SW 1271 (cell line): ENCODE measurements at regions not wholly inside any gene's neighbourhood (a gene's known extent, or its start where the extent isn't known, plus 50 kb on each side); places are given as distances from the start of the nearest gene placed in this dataset.

Experiments
- DNase-seq, 2 experiments: peaks; one replicate each; lab custom pipeline; 2025; lab: John Stamatoyannopoulos, UW

DNA sequence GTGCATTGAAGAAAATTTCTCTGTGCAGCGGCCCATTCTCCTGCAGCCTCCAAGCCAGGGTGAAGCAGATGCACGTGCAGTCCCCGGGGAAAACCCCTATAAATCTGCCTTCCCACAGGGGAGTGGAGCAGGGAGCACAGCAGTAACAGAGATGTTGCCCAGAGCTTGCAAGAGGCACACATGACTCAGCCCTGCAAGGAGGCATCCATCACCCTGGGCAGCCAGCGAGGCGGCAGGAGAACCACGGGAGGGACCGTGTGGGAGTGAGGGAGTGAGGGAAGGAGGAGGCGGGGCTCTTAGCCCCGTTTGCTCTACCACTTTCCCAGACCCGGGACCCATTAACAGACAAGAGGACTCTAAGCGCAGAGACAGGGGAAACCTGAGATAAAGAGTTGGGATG lies 96.2 kb upstream of the ARAP3 start:
- DNase-seq: no peak

DNA sequence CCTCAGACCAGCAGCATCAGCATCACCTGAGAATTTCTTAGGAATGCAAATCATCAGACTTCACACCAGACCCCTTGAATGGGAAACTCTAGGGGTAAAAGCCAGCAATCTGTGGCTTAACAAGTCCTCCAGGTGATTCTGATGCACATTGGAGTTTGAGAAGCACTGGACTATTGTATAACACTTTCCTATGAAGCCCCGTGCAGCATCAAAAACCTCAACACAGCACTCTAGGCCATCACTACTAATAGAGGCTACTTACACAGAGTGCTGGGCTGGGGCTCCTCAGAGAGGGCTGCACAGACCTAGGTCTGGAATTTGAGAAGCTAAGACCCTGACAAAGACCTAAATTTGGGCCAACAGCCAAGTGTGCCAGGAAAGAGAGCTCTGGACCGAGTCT lies 95.7 kb upstream of the ARAP3 start:
- no peak for DNase-seq

DNA sequence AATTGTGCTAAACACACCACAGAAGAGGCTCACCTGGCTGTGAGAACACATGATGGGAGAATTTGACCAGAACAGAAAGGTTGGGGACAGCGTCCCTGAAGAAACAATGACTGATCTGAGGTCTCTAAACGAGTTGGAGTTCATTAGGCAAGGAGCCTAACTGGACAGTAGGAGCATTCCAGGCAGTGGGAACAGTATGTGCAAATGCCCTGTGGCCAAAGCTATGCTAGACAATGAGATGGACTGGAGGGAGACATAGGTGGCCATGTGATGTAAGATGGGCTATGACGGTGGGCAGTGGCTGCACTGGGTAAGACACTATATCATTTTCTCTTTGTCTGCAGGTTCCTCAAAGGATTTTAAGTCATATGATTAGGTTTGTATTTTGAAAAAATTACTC lies 95.1 kb upstream of the ARAP3 start:
- no peak for DNase-seq

DNA sequence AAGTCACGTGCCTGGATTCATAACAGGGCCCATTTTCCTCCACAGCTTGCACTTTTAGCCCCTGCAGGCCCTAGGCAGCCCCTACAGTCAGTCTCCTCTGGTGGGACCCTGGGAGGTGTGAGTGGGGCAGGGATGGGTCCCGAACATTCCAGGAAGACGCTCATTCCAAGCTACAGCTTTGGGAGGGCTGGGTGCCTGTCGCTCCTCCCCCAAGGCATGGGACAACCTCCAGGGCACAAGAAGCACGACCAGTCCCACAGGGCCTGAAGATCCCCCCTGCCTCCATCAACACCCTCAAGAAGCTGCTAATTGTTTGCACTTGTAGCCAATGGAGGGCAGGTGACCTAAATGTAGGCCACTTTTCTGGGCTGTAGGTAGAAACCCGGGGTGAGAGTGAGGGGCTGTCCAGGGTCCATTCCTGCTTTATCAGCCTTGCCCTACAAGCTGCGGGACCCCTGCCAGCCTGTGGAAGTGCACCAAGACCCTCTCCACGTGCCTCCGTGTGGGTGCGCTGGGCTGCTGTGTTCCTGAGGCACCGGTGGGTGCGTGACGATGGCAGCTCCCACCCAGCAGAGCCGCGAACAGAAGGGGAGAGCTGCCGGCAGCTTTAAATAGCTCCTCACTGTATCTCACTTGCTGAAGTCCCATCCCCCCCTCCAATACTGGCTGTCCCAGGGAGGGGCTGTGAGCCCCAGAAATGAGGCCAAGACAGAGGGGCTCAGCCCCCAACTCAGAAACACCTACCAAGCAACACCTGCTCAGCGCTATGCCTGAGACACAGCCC lies 91.9 kb upstream of the ARAP3 start:
- DNase-seq: no peak

DNA sequence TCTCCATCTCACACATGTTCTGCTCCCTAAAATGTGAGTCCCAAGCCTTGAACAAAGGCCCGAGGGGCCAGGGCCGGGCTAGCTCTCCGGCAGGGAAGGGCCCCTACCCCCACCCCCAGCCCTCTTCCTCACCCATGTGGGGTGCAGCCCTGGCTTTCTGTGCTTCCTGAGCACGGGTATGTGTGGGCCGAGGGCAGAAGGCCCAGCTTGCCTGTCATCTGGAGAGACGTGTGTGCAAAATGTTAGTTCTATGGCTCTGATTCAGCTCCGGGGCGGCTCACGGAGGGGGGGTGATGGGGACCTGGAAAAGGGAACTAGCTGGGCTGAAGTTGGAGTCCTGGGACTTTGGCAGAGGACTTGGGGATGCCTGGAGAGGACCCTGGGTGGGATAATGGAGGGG lies 90.3 kb upstream of the ARAP3 start:
- DNase-seq: no peak

DNA sequence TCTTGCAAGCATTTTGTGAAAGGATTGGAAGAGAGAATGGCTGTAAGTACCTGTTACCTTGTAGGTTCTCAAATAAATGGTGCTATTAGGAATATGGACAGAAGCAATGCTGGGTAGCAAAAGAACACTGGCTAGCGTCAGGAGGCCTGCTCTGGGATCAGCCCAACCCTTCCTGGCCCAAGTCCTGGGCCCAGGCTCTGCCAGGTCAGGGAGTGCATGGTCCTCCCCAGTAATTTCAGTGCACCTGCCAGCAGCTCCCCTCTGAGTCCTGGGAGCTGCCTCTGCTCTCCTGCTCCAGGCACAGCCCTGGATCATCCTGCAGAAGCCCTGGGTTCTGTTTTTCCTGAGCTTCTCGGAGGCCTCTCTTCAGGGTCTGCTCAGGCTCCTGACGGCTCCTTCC lies 89.5 kb upstream of the ARAP3 start:
- no peak for DNase-seq

DNA sequence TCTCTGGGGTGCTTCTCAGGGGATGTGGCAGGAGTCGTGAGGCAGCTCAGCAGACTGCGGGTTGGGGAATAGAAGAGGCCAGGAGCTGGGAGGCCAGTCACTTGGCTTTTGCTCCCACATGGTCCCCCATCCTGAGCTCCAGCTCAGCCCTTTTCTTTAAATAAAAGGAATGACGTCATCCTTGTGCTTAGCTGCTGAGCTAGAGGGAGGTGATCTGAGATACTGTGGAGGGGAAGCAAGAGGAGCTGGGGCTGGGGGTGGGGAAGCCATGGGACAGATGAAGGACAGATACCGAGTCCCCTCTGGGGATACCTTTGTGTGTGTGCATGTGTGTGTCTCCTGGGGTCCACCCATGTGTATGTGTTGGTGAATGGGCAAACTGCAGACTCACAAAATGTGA lies 89.0 kb upstream of the ARAP3 start:
- no peak for DNase-seq

DNA sequence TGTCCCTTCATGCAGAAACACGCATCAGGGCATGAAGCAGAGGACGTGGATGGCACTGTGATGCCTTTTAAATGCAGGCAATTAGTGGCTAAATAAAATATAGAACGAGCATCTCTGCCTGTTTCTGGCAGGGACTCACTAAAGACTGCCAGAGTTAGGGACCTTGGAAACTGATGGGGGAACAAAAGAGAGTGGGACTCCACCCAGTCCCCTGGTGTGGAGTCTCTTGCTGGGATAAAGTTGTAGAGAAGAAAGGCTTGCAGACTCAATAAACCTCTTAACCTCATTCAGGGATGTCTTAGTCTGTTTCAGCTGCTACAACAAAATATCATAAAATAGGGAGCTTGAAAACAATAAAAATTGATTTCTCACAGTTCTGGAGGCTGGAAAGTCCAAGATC lies 87.6 kb upstream of the ARAP3 start:
- DNase-seq: no peak

DNA sequence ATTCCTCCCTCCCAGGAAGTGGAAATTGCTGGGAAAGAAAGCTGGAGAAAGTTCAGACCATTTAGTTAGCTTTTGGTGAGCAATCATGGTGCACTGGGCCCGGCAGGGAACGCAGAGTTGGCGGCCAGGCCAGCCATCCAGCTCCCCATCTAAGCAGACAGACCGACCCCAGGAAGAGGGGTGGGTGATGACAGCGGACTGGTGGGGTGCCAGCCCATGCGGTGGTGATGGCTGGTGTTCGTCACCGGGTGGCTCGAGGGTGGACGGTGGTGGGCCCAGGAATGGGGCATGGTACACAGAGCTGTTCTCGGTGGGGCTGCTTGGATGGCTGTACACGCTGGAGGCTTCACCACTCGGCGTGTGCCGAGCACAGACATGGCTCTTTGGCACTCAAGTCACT lies 85.6 kb upstream of the ARAP3 start:
- no peak for DNase-seq

DNA sequence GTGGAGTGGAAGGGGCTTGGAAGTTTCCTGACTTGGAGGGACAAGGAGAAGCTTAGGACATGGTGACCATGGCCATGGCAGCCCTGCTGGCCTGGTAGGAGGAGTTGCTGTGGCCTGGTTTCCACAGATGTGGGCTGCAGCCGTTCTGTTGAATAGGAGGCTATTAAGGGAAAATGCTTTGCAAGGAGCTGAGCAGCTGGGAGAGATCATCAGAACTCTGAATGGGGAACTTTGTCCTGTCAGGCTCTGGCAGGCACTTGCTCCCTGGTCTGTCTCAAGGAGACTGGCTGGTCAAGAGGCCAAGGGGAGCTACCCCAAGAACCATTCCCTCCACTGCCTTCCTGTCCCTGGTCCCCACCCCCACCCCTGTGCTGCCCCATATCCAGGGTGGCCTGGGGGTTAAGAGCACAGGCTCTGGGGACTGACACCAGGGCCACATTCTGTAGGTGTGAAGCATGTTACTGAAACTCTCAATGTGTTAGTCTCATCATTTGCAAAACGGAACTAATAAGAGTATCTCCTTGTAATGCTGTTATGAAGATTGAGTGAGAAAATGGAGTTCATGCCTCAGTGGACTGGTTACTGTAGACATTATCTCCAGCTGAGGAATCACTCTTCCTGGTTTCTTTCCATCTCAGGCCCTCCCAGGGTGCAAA lies 84.0 kb upstream of the ARAP3 start:
- DNase-seq: no peak

DNA sequence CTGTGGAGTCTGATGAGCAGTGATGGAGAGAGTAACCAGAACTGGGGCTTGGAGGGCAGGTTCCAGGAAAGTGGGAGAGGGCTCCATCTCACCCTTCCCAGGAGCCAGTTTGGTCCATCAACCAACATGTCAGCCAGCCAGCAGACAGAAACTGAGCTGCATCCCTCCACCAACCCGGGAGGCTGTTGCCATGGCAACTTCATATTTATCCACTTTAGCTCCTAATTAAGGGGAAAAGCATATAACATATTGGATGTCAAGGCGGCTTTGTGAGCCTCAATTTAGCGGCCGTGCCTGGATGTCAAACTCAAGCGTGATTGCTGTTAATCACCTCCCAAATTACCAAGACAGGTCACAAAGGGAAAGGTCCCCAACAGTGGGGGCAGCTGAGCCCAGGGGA lies 81.5 kb upstream of the ARAP3 start:
- DNase-seq: no peak

DNA sequence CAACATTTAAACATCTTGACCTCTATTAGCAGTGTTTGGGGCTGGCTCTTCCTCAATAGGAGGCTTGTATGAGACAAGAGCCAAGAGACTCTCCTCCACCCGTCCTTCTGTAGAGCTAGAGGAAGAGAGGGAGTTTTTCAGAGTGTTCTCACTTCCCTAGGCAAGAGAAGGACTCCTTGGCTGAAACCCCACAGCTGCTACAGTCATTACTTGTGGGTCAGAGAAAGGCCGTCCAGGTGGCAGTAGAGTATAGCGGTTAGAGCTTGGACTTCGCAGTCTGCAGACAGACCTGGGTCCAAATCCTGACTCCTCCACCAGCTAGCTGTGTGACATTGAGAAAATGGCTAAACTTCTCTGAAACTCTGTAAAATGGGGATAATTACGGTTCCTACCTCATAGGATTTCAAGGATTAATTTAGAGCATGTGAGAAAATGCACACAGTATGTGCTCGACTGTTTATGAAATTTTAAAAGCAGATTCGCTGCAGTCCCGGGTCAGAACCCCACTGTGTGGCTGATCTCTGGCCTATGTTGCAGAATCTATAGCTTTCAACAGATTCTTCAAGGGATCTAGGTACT lies 80.8 kb upstream of the ARAP3 start:
- DNase-seq: no peak

DNA sequence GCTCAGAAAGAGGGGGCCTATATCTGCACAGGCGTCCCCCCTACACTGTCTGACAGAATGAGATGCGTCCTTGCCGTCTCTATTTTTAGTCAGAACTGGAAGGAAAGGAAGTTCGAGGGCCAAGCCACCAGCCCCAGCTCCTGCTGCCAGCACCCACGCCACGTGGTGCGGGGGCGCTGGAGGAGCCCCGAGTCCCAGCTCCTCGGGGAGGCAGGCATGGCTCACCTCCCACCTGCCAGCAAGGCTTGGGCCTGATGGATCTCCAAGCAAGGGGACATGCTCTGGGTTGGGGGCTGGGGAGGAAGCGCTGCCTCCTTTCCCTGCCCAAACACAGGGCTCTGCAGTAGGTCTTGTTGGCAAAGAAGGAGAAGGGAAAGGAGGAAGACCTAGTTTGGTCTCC lies 80.3 kb upstream of the ARAP3 start:
- no peak for DNase-seq

DNA sequence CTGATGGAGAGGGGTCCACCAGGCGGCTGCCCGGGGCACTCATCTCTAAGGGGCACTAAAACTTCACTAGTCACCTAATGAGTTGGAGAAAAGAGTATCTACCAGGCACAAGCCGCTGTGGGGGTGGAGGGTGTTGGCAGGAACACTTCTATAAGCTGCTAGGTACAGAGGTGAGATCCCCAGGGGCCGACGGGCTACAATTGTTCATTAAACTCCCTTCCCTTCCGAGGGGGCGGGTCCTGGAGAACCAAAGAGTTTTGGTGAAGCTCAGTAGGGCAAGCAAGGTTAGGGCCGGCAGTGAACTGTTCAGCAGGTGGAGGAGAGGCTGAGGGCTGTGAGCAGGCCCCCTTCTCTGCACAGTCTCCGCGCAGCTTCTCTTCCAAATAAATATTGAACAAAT lies 78.7 kb upstream of the ARAP3 start:
- DNase-seq: no peak

DNA sequence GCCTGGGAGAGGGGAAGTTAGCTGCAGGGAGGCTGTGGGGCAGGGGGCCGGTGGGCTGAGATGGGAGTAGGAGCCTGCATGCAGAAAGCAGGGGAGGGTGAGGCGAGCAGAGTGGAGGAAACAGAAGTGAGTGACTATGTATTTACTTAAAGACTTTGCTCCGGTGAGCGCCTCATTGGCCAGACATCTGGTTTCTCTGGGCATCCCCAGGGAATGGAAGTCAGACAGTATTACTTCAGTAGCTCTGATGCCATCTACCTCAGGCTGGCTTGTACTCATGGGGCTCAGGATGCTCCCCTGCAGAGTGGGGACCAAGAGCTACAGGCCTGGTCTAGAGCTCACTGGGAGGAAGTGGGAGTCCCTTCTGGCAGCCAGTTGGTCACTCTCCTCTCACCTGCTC lies 78.2 kb upstream of the ARAP3 start:
- no peak for DNase-seq

DNA sequence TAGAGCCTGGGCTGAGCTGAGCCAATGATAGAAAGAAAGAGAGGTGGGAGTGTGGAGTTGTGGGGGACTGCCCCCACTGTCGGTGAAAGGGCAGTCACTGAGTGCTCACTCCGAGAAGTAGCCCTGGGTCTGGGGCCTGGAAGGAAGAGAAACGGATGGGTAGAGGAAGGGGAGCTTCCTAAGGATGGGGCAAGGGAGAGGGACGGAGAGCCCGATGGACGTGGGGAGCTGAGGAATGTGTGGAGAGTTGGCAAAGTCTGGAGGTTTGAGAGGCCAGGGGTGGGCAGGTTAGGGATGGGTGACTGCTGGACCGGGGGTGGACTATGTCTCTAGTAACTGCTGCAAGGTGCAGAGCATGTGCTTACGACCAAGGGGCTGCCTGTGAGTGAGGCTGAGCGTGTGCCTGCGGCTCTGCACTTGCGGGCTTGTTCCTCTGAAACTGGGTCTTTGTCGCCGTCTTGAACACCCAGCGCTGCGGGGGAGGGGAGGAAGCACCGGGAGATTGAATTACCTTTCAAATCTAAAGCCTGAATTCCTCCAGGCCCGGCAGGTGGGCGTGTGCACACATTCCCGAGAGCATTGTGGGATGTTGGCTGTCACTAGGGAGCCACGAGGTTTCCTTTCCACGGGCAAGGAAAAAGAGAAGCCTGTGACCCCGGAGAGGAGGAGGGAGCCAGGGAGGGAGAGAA lies 76.4 kb upstream of the ARAP3 start:
- no peak for DNase-seq

DNA sequence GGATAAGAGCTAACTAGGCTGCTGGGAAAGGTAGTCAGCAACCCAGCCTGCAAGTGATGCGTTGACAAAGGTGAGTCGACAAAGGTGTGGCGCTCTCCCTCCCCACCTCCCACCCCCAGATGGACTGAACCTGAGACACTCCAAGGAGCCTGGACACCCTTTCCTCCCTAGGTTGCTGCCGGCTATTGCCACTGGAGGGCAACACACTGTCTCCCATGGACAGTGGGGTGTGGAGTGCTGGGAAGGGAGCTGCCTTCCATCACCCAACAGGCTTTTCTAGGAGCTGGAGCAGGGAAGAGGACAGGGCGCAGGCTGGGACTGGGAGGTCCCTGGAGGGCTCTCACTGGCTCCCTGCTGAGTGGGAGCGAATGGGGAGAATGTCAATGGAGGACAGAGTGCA lies 75.4 kb upstream of the ARAP3 start:
- DNase-seq: peak in 1 of 2 experiments; percentile 35

DNA sequence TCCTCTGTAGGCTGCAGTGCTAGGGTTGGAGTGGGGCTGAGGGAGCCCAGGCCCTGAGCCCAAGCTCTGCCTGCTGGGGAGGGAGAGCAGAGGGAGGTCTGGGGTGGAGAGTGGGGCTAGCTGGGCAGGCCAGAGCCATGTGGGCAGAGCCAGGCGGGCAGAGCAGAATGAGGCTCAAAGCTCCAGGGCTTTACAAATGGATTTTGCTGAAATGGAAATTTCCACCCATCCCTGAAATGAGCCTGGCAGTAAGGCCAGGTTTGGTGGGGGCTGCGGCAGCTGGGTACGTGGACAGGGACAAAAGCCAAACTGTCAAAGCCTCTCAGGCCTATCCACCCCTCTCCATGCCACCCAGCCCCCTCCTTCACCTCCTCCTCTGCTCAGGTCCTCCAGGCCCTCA lies 74.2 kb upstream of the ARAP3 start:
- no peak for DNase-seq

DNA sequence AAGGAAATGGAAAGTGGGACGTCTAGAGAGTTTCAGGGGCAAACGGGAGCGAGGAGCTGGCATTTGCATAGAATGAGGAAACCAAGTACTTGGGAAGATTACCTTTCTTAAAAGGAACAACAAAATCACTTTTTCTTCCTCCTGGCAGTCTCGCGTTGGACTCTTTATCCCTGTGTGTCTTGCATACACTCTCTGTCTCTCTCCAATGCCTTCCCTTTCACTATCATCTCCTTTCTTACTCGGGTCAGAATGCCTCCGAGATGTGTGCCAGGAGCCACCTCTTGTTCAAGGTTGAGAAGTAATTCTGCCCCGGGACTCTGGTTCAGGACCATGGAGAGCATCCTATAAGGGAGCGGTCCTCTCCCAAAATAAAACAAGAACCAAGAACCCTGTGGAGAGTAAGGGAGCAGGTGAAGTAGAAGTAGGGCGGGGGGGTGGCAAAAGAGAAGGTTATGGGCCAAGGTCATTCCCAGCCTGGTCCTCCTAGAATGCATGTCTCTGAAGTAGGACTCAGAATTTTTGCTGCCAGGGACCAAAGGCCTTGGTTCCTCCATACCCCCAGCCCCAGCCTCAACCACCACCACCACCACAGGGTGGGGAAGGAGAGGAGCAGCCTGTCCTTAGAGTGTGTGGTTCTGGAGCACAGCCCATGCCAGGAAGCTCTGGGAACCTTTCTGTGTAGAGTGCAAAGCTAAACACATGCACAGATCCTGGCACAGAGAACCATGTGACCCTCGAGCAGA lies 72.1 kb upstream of the ARAP3 start:
- DNase-seq: no peak

DNA sequence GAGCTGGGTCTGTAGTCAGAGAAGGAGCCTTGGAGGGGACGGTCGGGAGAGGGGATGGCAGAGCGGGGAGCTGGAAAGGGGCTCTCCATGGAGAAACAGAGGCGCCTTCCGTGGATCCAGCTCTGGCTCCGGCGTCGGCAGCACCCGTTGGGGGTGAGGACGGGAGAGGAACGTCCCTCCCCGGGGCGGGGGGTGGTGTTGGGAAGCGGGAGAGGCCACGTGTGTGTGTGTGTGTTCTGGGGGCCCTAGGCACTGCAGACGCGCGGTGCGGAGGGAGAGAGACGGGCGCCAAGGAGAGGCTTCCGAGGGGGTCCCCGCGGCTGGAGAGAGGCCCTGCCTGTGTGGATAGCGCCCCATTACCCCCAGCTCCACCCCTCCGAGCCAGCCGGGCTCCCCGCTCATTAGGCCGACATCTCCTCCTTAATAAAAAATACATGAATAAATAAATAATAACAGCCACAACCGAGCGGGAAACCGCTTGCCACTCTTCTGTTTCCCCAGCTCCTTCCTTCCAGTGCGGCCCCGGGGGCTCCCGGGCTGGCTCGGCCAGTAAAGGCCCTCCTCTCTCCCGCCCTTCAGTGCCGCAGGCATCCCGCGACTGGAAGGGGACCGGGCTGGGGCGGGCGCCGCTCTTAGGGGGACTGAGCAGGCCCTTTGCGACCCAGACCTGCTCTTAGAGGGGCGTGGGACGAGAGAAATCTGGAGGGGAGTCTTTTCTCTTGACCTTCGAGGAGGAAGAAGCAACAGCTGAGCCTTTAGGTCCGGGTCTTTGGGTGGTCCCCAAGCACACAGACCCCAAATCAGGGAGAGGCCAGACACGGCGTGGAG lies 71.3 kb upstream of the ARAP3 start:
- DNase-seq: no peak
